HFF-Myc (cell line): ENCODE measurements at regions not wholly inside any gene's neighbourhood (a gene's known extent, or its start where the extent isn't known, plus 50 kb on each side); places are given as distances from the start of the nearest gene placed in this dataset.

Source experiments
- DNase-seq: peaks from one replicate; pipeline ENCODE4 v3.0.0-alpha.2; 2011; ENCODE audit warnings: low read depth; ENCODE audit errors: extremely low read depth
- H3K4me3 ChIP-seq: replicated peaks from 2 replicates; pipeline ENCODE4 v1.5.1; 2011; ENCODE audit warnings: low read depth, mild to moderate bottlenecking, control low read depth, low read length
- CTCF ChIP-seq: IDR thresholded peaks from 2 replicates; pipeline ENCODE4 v1.5.1; 2012; ENCODE audit warnings: mild to moderate bottlenecking, low read depth, low read length, control low read depth; ENCODE audit errors: missing control alignments

GRCh38 chr15:62571072-62571471 lies 406.0 kb upstream of the C2CD4B start:
- DNase-seq: no peak
- no peak for TF ChIP-seq CTCF
- H3K4me3 ChIP-seq: no peak overlapping the region

- no peak for DNase-seq
- no peak overlapping the region for H3K4me3 ChIP-seq
- TF ChIP-seq CTCF: no peak
Measured at GRCh38 chr15:62572797-62573196, 407.7 kb upstream of the C2CD4B start.

GRCh38 chr15:62573876-62574275 lies 408.8 kb upstream of the C2CD4B start:
- no peak overlapping the region for H3K4me3 ChIP-seq
- no peak for TF ChIP-seq CTCF
- no peak for DNase-seq

GRCh38 chr15:62578546-62578945 lies 413.5 kb upstream of the C2CD4B start:
- no peak for TF ChIP-seq CTCF
- H3K4me3 ChIP-seq: no peak overlapping the region
- DNase-seq: no peak

GRCh38 chr15:62578960-62579359 lies 413.9 kb upstream of the C2CD4B start:
- TF ChIP-seq CTCF: no peak
- H3K4me3 ChIP-seq: no peak overlapping the region

GRCh38 chr15:62579842-62580241 lies 414.8 kb upstream of the C2CD4B start:
- DNase-seq: no peak
- TF ChIP-seq CTCF: no peak
- H3K4me3 ChIP-seq: no peak overlapping the region

More at GRCh38 chr15:62578960-62579359, 413.9 kb upstream of the C2CD4B start:
- no peak for DNase-seq

- no peak for TF ChIP-seq CTCF
- H3K4me3 ChIP-seq: no peak overlapping the region
- DNase-seq: no peak
Measured at GRCh38 chr15:62582580-62582979, 417.5 kb upstream of the C2CD4B start.
